Ishikawa (cell line): ENCODE measurements at regions not wholly inside any gene's neighbourhood (a gene's known extent, or its start where the extent isn't known, plus 50 kb on each side); places are given as distances from the start of the nearest gene placed in this dataset.

Source experiments
- CEBPB ChIP-seq: IDR thresholded peaks from 2 replicates; pipeline ENCODE4 v1.6.1; 2012
- CREB1 ChIP-seq: IDR thresholded peaks from 2 replicates; pipeline ENCODE4 v1.6.1; 2012; ENCODE audit warnings: low read depth
- EGR1 ChIP-seq: IDR thresholded peaks from 2 replicates; pipeline ENCODE4 v1.6.1; 2012
- EP300 ChIP-seq: IDR thresholded peaks from 2 replicates; pipeline ENCODE4 v1.6.1; 2012; ENCODE audit warnings: borderline replicate concordance
- FOXM1 ChIP-seq: IDR thresholded peaks from 2 replicates; pipeline ENCODE4 v1.6.1; 2012; ENCODE audit warnings: low read depth, borderline replicate concordance
- NFIC ChIP-seq: IDR thresholded peaks from 2 replicates; pipeline ENCODE4 v1.6.1; 2012
- RAD21 ChIP-seq: IDR thresholded peaks from 2 replicates; pipeline ENCODE4 v1.6.1; 2012; ENCODE audit warnings: low read depth
- REST ChIP-seq: IDR thresholded peaks from 2 replicates; pipeline ENCODE4 v1.6.1; 2012; ENCODE audit warnings: low read depth, mild to moderate bottlenecking
- TAF1 ChIP-seq: IDR thresholded peaks from 2 replicates; pipeline ENCODE4 v1.6.1; 2012; ENCODE audit warnings: low read depth, mild to moderate bottlenecking
- TCF12 ChIP-seq: IDR thresholded peaks from 2 replicates; pipeline ENCODE4 v1.6.1; 2012; ENCODE audit warnings: low read depth
- TEAD4 ChIP-seq: IDR thresholded peaks from 2 replicates; pipeline ENCODE4 v1.6.1; 2012
- YY1 ChIP-seq: IDR thresholded peaks from 2 replicates; pipeline ENCODE4 v1.6.1; 2012; ENCODE audit warnings: low read depth
- ZBTB7A ChIP-seq: IDR thresholded peaks from 2 replicates; pipeline ENCODE4 v1.6.1; 2012; ENCODE audit warnings: low read depth
- TF ChIP-seq, protein P1 (sequence below): IDR thresholded peaks from 2 replicates; pipeline ENCODE4 v1.6.1; 2012
- TF ChIP-seq, protein P2 (sequence below): IDR thresholded peaks from 2 replicates; pipeline ENCODE4 v1.6.1; 2012

DNA sequence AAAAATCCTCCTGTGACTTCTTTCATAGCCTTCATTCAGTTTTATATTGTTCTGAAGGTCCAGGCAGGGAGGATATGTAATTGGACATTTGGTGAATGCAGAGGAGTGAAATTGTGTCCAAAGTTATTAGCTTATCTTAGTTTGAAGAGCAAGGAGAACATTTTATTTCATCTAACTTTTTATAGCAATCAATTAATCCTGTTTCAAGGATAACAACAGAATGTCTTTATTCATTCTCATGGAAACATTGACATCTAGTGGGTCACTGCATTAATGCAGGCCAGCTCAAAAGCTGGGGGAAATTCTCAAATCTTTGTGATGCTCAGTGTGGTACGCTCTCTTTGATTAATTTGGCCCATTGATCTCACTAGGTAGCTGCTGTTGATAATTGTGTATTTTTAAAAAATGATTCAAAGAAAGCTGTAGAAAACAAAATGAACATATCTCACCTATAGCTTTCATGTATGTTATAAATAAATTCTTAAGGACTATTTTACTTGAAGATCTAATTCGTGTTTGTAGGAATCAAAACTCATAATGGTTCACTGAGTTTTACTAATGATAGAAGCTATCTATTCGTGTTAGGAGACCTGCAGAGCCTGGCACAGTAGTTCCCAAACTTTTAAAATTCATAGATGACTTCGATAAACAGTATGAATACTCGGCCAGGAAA lies 150.8 kb upstream of the KCNMB2 start:
- TF ChIP-seq CREB1 (no peak), RAD21 (peak; percentile 94)

- TF ChIP-seq TEAD4 (no peak), YY1 (no peak), REST (no peak), EGR1 (no peak), TAF1 (no peak), NFIC (no peak), EP300 (no peak)
These were observed 149.8 kb upstream of the KCNMB2 start for GRCh38 chr3:178386401-178386800.

DNA sequence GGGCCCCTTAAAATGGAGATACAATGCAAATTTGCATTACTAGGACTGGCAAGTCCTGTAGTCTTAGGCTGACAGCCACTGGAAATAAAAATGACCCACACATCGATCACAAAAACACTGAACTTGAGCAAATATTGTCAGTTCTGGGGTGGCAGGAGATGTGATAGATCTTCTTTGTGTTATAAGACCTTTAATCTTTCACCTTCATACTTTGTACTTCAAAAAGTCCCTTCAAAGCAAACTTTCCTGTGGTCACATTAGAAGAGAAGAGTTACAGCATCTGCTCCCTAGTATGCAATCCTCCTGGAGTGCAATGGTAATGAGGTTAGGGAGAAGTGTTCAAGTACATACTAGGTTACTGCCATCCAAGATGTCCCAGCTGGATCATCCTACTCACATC lies 149.4 kb upstream of the KCNMB2 start:
- no peak for TF ChIP-seq FOXM1
- TF ChIP-seq, protein P1, sequence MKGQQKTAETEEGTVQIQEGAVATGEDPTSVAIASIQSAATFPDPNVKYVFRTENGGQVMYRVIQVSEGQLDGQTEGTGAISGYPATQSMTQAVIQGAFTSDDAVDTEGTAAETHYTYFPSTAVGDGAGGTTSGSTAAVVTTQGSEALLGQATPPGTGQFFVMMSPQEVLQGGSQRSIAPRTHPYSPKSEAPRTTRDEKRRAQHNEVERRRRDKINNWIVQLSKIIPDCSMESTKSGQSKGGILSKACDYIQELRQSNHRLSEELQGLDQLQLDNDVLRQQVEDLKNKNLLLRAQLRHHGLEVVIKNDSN, result no peak
- no peak for TF ChIP-seq TEAD4
- TF ChIP-seq, protein P2, sequence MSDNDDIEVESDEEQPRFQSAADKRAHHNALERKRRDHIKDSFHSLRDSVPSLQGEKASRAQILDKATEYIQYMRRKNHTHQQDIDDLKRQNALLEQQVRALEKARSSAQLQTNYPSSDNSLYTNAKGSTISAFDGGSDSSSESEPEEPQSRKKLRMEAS, result no peak
- no peak for TF ChIP-seq TAF1
- TF ChIP-seq CREB1, result no peak
- no peak for TF ChIP-seq NFIC
- TF ChIP-seq YY1, result no peak
- TF ChIP-seq EGR1, result no peak
- TF ChIP-seq EP300, result no peak
- TF ChIP-seq ZBTB7A, result no peak
- TF ChIP-seq TCF12, result no peak
- TF ChIP-seq RAD21, result no peak
- no peak for TF ChIP-seq CEBPB
- TF ChIP-seq REST, result no peak

DNA sequence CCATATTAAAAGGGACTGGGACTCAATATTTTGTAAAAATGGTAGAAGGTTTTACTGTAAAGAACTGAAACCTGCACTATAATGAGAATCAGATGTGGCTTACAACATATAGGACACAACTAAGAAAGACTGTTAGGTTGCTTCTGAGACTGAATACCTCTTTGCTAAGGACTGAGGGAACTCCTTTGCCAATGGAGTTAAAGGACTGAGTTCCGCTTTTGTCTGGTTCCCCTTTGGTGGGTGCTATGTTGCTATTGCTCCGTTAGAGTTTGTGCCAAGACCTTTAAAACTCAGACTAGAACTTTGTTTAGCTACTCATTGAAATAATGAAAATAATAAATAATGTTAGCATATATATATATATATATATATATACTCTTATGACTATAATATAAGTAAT lies 147.8 kb upstream of the KCNMB2 start:
- TF ChIP-seq EGR1 (no peak), CEBPB (no peak), YY1 (no peak), CREB1 (no peak), RAD21 (no peak), FOXM1 (no peak), REST (no peak), EP300 (no peak)
- TF ChIP-seq, protein P2, result no peak

DNA sequence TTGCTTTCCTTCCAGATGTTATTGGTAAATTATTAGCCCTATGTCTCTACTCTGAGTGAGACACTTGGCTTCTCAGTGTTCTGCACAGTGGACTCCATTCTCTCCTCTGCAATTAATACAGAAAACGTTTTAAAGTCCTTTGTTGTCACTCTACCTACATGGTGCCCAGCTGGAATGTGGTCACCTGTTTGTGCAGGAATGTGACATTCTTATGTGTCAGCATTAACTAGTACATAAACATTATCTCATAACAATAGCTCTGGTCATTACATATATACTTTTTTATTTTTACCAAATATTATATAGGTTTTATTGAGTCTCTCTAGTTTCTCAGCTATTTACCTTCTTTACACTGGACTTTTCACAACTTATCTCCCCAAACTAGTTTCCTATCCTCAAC lies 147.0 kb upstream of the KCNMB2 start:
- TF ChIP-seq TCF12, result no peak
- TF ChIP-seq, protein P1, result peak; percentile 67
- TF ChIP-seq TEAD4, result peak; percentile 93
- TF ChIP-seq, protein P2, result no peak
- TF ChIP-seq REST, result no peak
